Activated CD4-positive, alpha-beta T cell treated with anti-CD3 and anti-CD28 coated beads for 36 hours (primary cell): ENCODE measurements at regions not wholly inside any gene's neighbourhood (a gene's known extent, or its start where the extent isn't known, plus 50 kb on each side); places are given as distances from the start of the nearest gene placed in this dataset.

Experiments used
- ATAC-seq: fragments of 200-7000 bp; cut with Tn5 transposase; one replicate; pipeline ENCODE4 v1.10.0; 2021; ENCODE audit warnings: mild to moderate bottlenecking, moderate library complexity
- CTCF ChIA-PET: fragments of 350-600 bp; sonication (Branson Sonifier 250); formaldehyde crosslinking; loops from one replicate; lab custom pipeline; 2021; ENCODE audit warnings: antibody characterized with exemption; lab: Charles Lee
- POLR2A ChIA-PET: fragments of 350-600 bp; sonication (Branson Sonifier 250); formaldehyde crosslinking; loops from one replicate; lab custom pipeline; 2021; ENCODE audit warnings: antibody characterized with exemption, inconsistent platforms; lab: Charles Lee
- DNase-seq: peaks from one replicate; pipeline ENCODE4 v3.0.0-alpha.2; 2020
- H3K27ac Mint-ChIP-seq: one replicate; pipeline ENCODE4 v1.8.0; 2021; ENCODE audit warnings: mixed read lengths
- H3K27me3 Mint-ChIP-seq: one replicate; pipeline ENCODE4 v1.8.0; 2021; ENCODE audit warnings: mixed read lengths
- H3K36me3 Mint-ChIP-seq: one replicate; pipeline ENCODE4 v1.8.0; 2021; ENCODE audit warnings: low read depth, mixed read lengths
- H3K4me1 Mint-ChIP-seq: one replicate; pipeline ENCODE4 v1.8.0; 2021; ENCODE audit warnings: mixed read lengths
- H3K4me3 Mint-ChIP-seq: one replicate; pipeline ENCODE4 v1.8.0; 2021; ENCODE audit warnings: mild to moderate bottlenecking, moderate library complexity, mixed read lengths
- H3K9me3 Mint-ChIP-seq: one replicate; pipeline ENCODE4 v1.8.0; 2021; ENCODE audit warnings: low read depth, mixed read lengths
- intact Hi-C, 2 experiments: fragments of 100-400 bp; cut with DNase I in 1 of 2; cut with micrococcal nuclease in 1 of 2; formaldehyde crosslinking; loops; one replicate each; pipeline versions ENCODE4 v1.14.2 to v1.15.1; 2022 to 2024; cut with DNase I, micrococcal nuclease

GRCh38 chr7:130923365-130923764, 189.4 kb upstream of the KLF14 start:
- no peak for DNase-seq
- ATAC-seq, result no peak
- ChIA-PET CTCF (interaction anchor here (3.5 kb wide), 1 partner anchor 27 kb away, joined by 14 read pairs; no protein-coding TSS in a partner anchor), POLR2A (interaction anchor here (2.0 kb wide), 1 partner anchor 10 kb away, joined by 10 read pairs; no protein-coding TSS in a partner anchor)
- intact Hi-C loops, result no loop called here
- H3K27me3 Mint-ChIP-seq, result no peaks in the 10 kb centered on the region
- peak overlapping the region; percentile 48 for H3K27ac Mint-ChIP-seq
- peaks cover 96% of the 10 kb centered on the region for H3K4me1 Mint-ChIP-seq
- H3K36me3 Mint-ChIP-seq, result peaks cover 90% of the 10 kb centered on the region
- no peaks in the 10 kb centered on the region for H3K9me3 Mint-ChIP-seq
- H3K4me3 Mint-ChIP-seq, result no peak overlapping the region

- ATAC-seq (no peak), DNase-seq (no peak)
- no peak overlapping the region for H3K4me3 Mint-ChIP-seq
- H3K27me3 Mint-ChIP-seq, result no peaks in the 10 kb centered on the region
- H3K27ac Mint-ChIP-seq, result no peak overlapping the region
- CTCF ChIA-PET, result interaction anchor here (0.8 to 3.5 kb wide), 2 partner anchors 18 to 27 kb away, joined by 3 to 14 read pairs; no protein-coding TSS in a partner anchor
- intact Hi-C loops, result no loop called here
- H3K4me1 Mint-ChIP-seq, result peaks cover 94% of the 10 kb centered on the region
- no peaks in the 10 kb centered on the region for H3K9me3 Mint-ChIP-seq
- POLR2A ChIA-PET, result interaction anchor here (0.6 kb wide), 2 partner anchors 23 to 141 kb away, joined by 3 read pairs; no protein-coding TSS in a partner anchor
- peaks cover 88% of the 10 kb centered on the region for H3K36me3 Mint-ChIP-seq
These were observed 189.9 kb upstream of the KLF14 start for GRCh38 chr7:130923930-130924329.

GRCh38 chr7:130925136-130925794, 191.3 kb upstream of the KLF14 start:
- Mint-ChIP-seq H3K27me3 (no peaks in the 10 kb centered on the region), H3K4me1 (peaks cover 93% of the 10 kb centered on the region), H3K9me3 (no peaks in the 10 kb centered on the region), H3K27ac (peak overlapping the region; percentile 85), H3K36me3 (peaks cover 88% of the 10 kb centered on the region), H3K4me3 (no peak overlapping the region)
- intact Hi-C loops, result no loop called here
- ChIA-PET CTCF (interaction anchor here (0.6 to 3.5 kb wide), 4 partner anchors 14 to 95 kb away, joined by 3 to 14 read pairs (median 3); no protein-coding TSS in a partner anchor), POLR2A (interaction anchor here (0.6 to 1.5 kb wide), 4 partner anchors 12 to 32 kb away, joined by 3 to 8 read pairs (median 4); no protein-coding TSS in a partner anchor)
- peak; percentile 31 for ATAC-seq
- no peak for DNase-seq

- H3K4me3 Mint-ChIP-seq, result peak overlapping the region; percentile 27
- intact Hi-C loops, result no loop called here
These were observed 192.1 kb upstream of the KLF14 start for GRCh38 chr7:130926001-130926691.

GRCh38 chr7:130927062-130927461, 193.1 kb upstream of the KLF14 start:
- intact Hi-C loops, result no loop called here
- Mint-ChIP-seq H3K27me3 (no peaks in the 10 kb centered on the region), H3K27ac (peak overlapping the region; percentile 85), H3K9me3 (no peaks in the 10 kb centered on the region), H3K4me3 (no peak overlapping the region), H3K4me1 (peaks cover 91% of the 10 kb centered on the region), H3K36me3 (peaks cover 82% of the 10 kb centered on the region)
- ChIA-PET CTCF (interaction anchor here (0.6 kb wide), 1 partner anchor 28 kb away, joined by 3 read pairs; no protein-coding TSS in a partner anchor), POLR2A (interaction anchor here (1.0 to 1.5 kb wide), 3 partner anchors 11 to 14 kb away, joined by 8 to 11 read pairs (median 10); no protein-coding TSS in a partner anchor)
- DNase-seq (no peak), ATAC-seq (peak; percentile 10)

More at GRCh38 chr7:130926001-130926691, 192.1 kb upstream of the KLF14 start:
- POLR2A ChIA-PET, result interaction anchor here (0.9 to 1.5 kb wide), 4 partner anchors 11 to 22 kb away, joined by 4 to 11 read pairs (median 9); no protein-coding TSS in a partner anchor
- ATAC-seq (peak; percentile 45), DNase-seq (no peak)
- Mint-ChIP-seq H3K36me3 (peaks cover 88% of the 10 kb centered on the region), H3K27ac (peak overlapping the region; percentile 85), H3K4me1 (peaks cover 93% of the 10 kb centered on the region), H3K9me3 (no peaks in the 10 kb centered on the region), H3K27me3 (no peaks in the 10 kb centered on the region)
- CTCF ChIA-PET, result interaction anchor here (0.8 to 3.5 kb wide), 3 partner anchors 29 to 56 kb away, joined by 3 to 14 read pairs (median 5); no protein-coding TSS in a partner anchor

- Mint-ChIP-seq H3K36me3 (peaks cover 81% of the 10 kb centered on the region), H3K27me3 (no peaks in the 10 kb centered on the region), H3K4me3 (no peak overlapping the region), H3K4me1 (peaks cover 90% of the 10 kb centered on the region), H3K27ac (peak overlapping the region; percentile 85), H3K9me3 (no peaks in the 10 kb centered on the region)
- ChIA-PET POLR2A (interaction anchor here (1.0 to 1.1 kb wide), 2 partner anchors 10 to 13 kb away, joined by 10 to 11 read pairs; no protein-coding TSS in a partner anchor), CTCF (interaction anchor here (0.6 to 3.3 kb wide), 2 partner anchors 29 to 113 kb away, joined by 3 to 11 read pairs; no protein-coding TSS in a partner anchor)
- intact Hi-C loops, result no loop called here
- DNase-seq (no peak), ATAC-seq (no peak)
These were observed 193.6 kb upstream of the KLF14 start for GRCh38 chr7:130927564-130927963.

- POLR2A ChIA-PET, result interaction anchor here (0.6 to 2.3 kb wide), 3 partner anchors 12 to 26 kb away, joined by 3 to 14 read pairs (median 5); no protein-coding TSS in a partner anchor
- Mint-ChIP-seq H3K4me3 (peak overlapping the region; percentile 9), H3K9me3 (no peaks in the 10 kb centered on the region), H3K4me1 (peaks cover 92% of the 10 kb centered on the region), H3K27ac (peak overlapping the region; percentile 91), H3K36me3 (peaks cover 82% of the 10 kb centered on the region), H3K27me3 (no peaks in the 10 kb centered on the region)
- CTCF ChIA-PET, result interaction anchor here (1.0 to 5.4 kb wide), 7 partner anchors 9 to 110 kb away, joined by 3 to 23 read pairs (median 6); no protein-coding TSS in a partner anchor
- ATAC-seq (peak; percentile 30), DNase-seq (no peak)
- intact Hi-C loops, result no loop called here
These were observed 196.1 kb upstream of the KLF14 start for GRCh38 chr7:130929896-130930659.

- CTCF ChIA-PET, result interaction anchor here (0.5 to 5.4 kb wide), 7 partner anchors 14 to 1839 kb away, joined by 3 to 23 read pairs (median 3); no protein-coding TSS in a partner anchor
- H3K4me1 Mint-ChIP-seq, result peaks cover 92% of the 10 kb centered on the region
- ATAC-seq (no peak), DNase-seq (no peak)
- H3K27ac Mint-ChIP-seq, result peak overlapping the region; percentile 91
- no peaks in the 10 kb centered on the region for H3K9me3 Mint-ChIP-seq
- peaks cover 82% of the 10 kb centered on the region for H3K36me3 Mint-ChIP-seq
- peak overlapping the region; percentile 9 for H3K4me3 Mint-ChIP-seq
- intact Hi-C loops, result no loop called here
- POLR2A ChIA-PET, result interaction anchor here (0.6 to 2.3 kb wide), 3 partner anchors 12 to 26 kb away, joined by 3 to 14 read pairs (median 5); no protein-coding TSS in a partner anchor
- H3K27me3 Mint-ChIP-seq, result no peaks in the 10 kb centered on the region
These were observed 196.7 kb upstream of the KLF14 start for GRCh38 chr7:130930681-130931080.

GRCh38 chr7:130931423-130931822, 197.4 kb upstream of the KLF14 start:
- H3K4me3 Mint-ChIP-seq, result no peak overlapping the region

GRCh38 chr7:130932088-130932487, 198.1 kb upstream of the KLF14 start:
- DNase-seq (no peak), ATAC-seq (no peak)
- intact Hi-C loops, result no loop called here
- Mint-ChIP-seq H3K27ac (peak overlapping the region; percentile 58), H3K36me3 (peaks cover 84% of the 10 kb centered on the region), H3K4me1 (peaks cover 91% of the 10 kb centered on the region), H3K4me3 (no peak overlapping the region), H3K27me3 (no peaks in the 10 kb centered on the region), H3K9me3 (no peaks in the 10 kb centered on the region)
- ChIA-PET CTCF (interaction anchor here (0.7 to 5.4 kb wide), 8 partner anchors 13 to 108 kb away, joined by 3 to 23 read pairs (median 5); no protein-coding TSS in a partner anchor), POLR2A (no interaction called here)

More at GRCh38 chr7:130931423-130931822, 197.4 kb upstream of the KLF14 start:
- intact Hi-C loops, result no loop called here
- ATAC-seq (no peak), DNase-seq (no peak)
- H3K27ac Mint-ChIP-seq, result peak overlapping the region; percentile 42
- no peaks in the 10 kb centered on the region for H3K27me3 Mint-ChIP-seq
- ChIA-PET POLR2A (interaction anchor here (2.3 kb wide), 1 partner anchor 18 kb away, joined by 14 read pairs; no protein-coding TSS in a partner anchor), CTCF (interaction anchor here (0.9 to 5.4 kb wide), 7 partner anchors 13 to 109 kb away, joined by 3 to 23 read pairs (median 4); no protein-coding TSS in a partner anchor)
- H3K36me3 Mint-ChIP-seq, result peaks cover 82% of the 10 kb centered on the region
- H3K4me1 Mint-ChIP-seq, result peaks cover 91% of the 10 kb centered on the region
- H3K9me3 Mint-ChIP-seq, result no peaks in the 10 kb centered on the region
